Central memory CD8-positive, alpha-beta T cell (primary cell): ENCODE measurements at regions not wholly inside any gene's neighbourhood (a gene's known extent, or its start where the extent isn't known, plus 50 kb on each side); places are given as distances from the start of the nearest gene placed in this dataset.
"Not testable (repeated sequence)": the region's sequence is repeated elsewhere in the genome, so short reads cannot be mapped to it uniquely, and the experiment has no call there.

Source experiments
- ATAC-seq: fragments of 150-1000 bp; cut with Tn5 transposase; replicated peaks from 2 replicates; pipeline ENCODE4 v1.10.0; 2022; ENCODE audit warnings: mild to moderate bottlenecking, moderate FRiP score, moderate number of reproducible peaks; ENCODE audit not compliant: poor library complexity, severe bottlenecking; ENCODE audit errors: extremely low read depth
- DNase-seq, 2 donors: peaks; one replicate each; pipeline ENCODE4 v3.0.0; 2021; ENCODE audit warnings: low spot score in 2 of 2
- H3K27ac Mint-ChIP-seq: one replicate; pipeline ENCODE4 v1.8.0; 2022; ENCODE audit warnings: low read depth, mild to moderate bottlenecking, moderate library complexity, mixed read lengths
- H3K27me3 Mint-ChIP-seq: one replicate; pipeline ENCODE4 v1.8.0; 2022; ENCODE audit warnings: mixed read lengths
- H3K36me3 Mint-ChIP-seq: one replicate; pipeline ENCODE4 v1.8.0; 2022; ENCODE audit warnings: mild to moderate bottlenecking, moderate library complexity, mixed read lengths; ENCODE audit not compliant: insufficient read depth
- H3K4me1 Mint-ChIP-seq: one replicate; pipeline ENCODE4 v1.8.0; 2022; ENCODE audit warnings: mixed read lengths
- H3K4me3 Mint-ChIP-seq: one replicate; pipeline ENCODE4 v1.8.0; 2022; ENCODE audit warnings: mild to moderate bottlenecking, moderate library complexity, mixed read lengths
- H3K9me3 Mint-ChIP-seq: one replicate; pipeline ENCODE4 v1.8.0; 2022; ENCODE audit warnings: mixed read lengths

- ATAC-seq (peak; percentile 33), DNase-seq (no peak)
- Mint-ChIP-seq H3K4me3 (peak overlapping the region; percentile 69), H3K9me3 (peaks cover under 1% of the 10 kb centered on the region), H3K27ac (peak overlapping the region; percentile 90), H3K27me3 (no peaks in the 10 kb centered on the region), H3K36me3 (peaks cover 6% of the 10 kb centered on the region), H3K4me1 (peaks cover 44% of the 10 kb centered on the region)
Observed at GRCh38 chr2:195563857-195564512, 93.0 kb upstream of the SLC39A10 start.

GRCh38 chr2:195562570-195563566 lies 94.2 kb upstream of the SLC39A10 start:
- DNase-seq (no peak), ATAC-seq (no peak)
- Mint-ChIP-seq H3K36me3 (peaks cover 7% of the 10 kb centered on the region), H3K27ac (peak overlapping the region; percentile 90), H3K27me3 (no peaks in the 10 kb centered on the region), H3K9me3 (peaks cover 6% of the 10 kb centered on the region), H3K4me3 (peak overlapping the region; percentile 69), H3K4me1 (peaks cover 52% of the 10 kb centered on the region)

GRCh38 chr2:195561116-195561921 lies 95.7 kb upstream of the SLC39A10 start:
- Mint-ChIP-seq H3K9me3 (peaks cover 6% of the 10 kb centered on the region), H3K27ac (peak overlapping the region; percentile 90), H3K4me3 (peak overlapping the region; percentile 69), H3K36me3 (peaks cover 7% of the 10 kb centered on the region), H3K27me3 (no peaks in the 10 kb centered on the region), H3K4me1 (peaks cover 57% of the 10 kb centered on the region)
- ATAC-seq, result no peak
- no peak for DNase-seq

- ATAC-seq (no peak), DNase-seq (no peak)
- Mint-ChIP-seq H3K9me3 (peaks cover 6% of the 10 kb centered on the region), H3K36me3 (peaks cover 7% of the 10 kb centered on the region), H3K27me3 (no peaks in the 10 kb centered on the region), H3K4me1 (peaks cover 57% of the 10 kb centered on the region), H3K4me3 (peak overlapping the region; percentile 69), H3K27ac (peak overlapping the region; percentile 90)
Observed at GRCh38 chr2:195560209-195560895, 96.7 kb upstream of the SLC39A10 start.

GRCh38 chr2:195559431-195559914 lies 97.6 kb upstream of the SLC39A10 start:
- Mint-ChIP-seq H3K27me3 (no peaks in the 10 kb centered on the region), H3K4me3 (peak overlapping the region; percentile 53), H3K27ac (peak overlapping the region; percentile 90), H3K9me3 (peaks cover 6% of the 10 kb centered on the region), H3K36me3 (peaks cover 7% of the 10 kb centered on the region), H3K4me1 (peaks cover 52% of the 10 kb centered on the region)
- peak; percentile 86 for ATAC-seq
- DNase-seq, result peak; percentile 31 to 74

GRCh38 chr2:195555971-195556370 lies 101.1 kb upstream of the SLC39A10 start:
- Mint-ChIP-seq H3K4me1 (peaks cover 53% of the 10 kb centered on the region), H3K27ac (no peak overlapping the region), H3K27me3 (no peaks in the 10 kb centered on the region), H3K36me3 (peaks cover 4% of the 10 kb centered on the region), H3K4me3 (no peak overlapping the region), H3K9me3 (peaks cover 11% of the 10 kb centered on the region)
- ATAC-seq (no peak), DNase-seq (no peak)

- H3K9me3 Mint-ChIP-seq, result peaks cover 5% of the 10 kb centered on the region
- no peaks in the 10 kb centered on the region for H3K27me3 Mint-ChIP-seq
- DNase-seq, result no peak
- H3K4me3 Mint-ChIP-seq, result peak overlapping the region; percentile 48
- no peak for ATAC-seq
- peaks cover 25% of the 10 kb centered on the region for H3K4me1 Mint-ChIP-seq
- peak overlapping the region; percentile 80 for H3K27ac Mint-ChIP-seq
- H3K36me3 Mint-ChIP-seq, result no peaks in the 10 kb centered on the region
Observed at GRCh38 chr2:195552581-195552980, 104.4 kb upstream of the SLC39A10 start.

GRCh38 chr2:195548198-195548940 lies 108.7 kb upstream of the SLC39A10 start:
- no peaks in the 10 kb centered on the region for H3K27me3 Mint-ChIP-seq
- no peak overlapping the region for H3K4me3 Mint-ChIP-seq
- ATAC-seq (no peak), DNase-seq (no peak)
- no peak overlapping the region for H3K27ac Mint-ChIP-seq
- peaks cover 5% of the 10 kb centered on the region for H3K9me3 Mint-ChIP-seq
- H3K36me3 Mint-ChIP-seq, result no peaks in the 10 kb centered on the region
- H3K4me1 Mint-ChIP-seq, result peaks cover 24% of the 10 kb centered on the region

GRCh38 chr2:195547268-195547840 lies 109.7 kb upstream of the SLC39A10 start:
- peaks cover 23% of the 10 kb centered on the region for H3K4me1 Mint-ChIP-seq
- not testable (repeated sequence) for ATAC-seq

GRCh38 chr2:195545811-195546210 lies 111.2 kb upstream of the SLC39A10 start:
- Mint-ChIP-seq H3K4me3 (no peak overlapping the region), H3K9me3 (no peaks in the 10 kb centered on the region), H3K4me1 (peaks cover 24% of the 10 kb centered on the region), H3K27ac (no peak overlapping the region), H3K27me3 (no peaks in the 10 kb centered on the region), H3K36me3 (no peaks in the 10 kb centered on the region)
- no peak for DNase-seq
- ATAC-seq, result no peak

More at GRCh38 chr2:195547268-195547840, 109.7 kb upstream of the SLC39A10 start:
- H3K4me3 Mint-ChIP-seq, H3K36me3 Mint-ChIP-seq, H3K27ac Mint-ChIP-seq, H3K9me3 Mint-ChIP-seq, DNase-seq, H3K27me3 Mint-ChIP-seq: not testable (repeated sequence)
